ENCODE measurements at regions not wholly inside any gene's neighbourhood (a gene's known extent, or its start where the extent isn't known, plus 50 kb on each side); places are given as distances from the start of the nearest gene placed in this dataset.

DNA sequence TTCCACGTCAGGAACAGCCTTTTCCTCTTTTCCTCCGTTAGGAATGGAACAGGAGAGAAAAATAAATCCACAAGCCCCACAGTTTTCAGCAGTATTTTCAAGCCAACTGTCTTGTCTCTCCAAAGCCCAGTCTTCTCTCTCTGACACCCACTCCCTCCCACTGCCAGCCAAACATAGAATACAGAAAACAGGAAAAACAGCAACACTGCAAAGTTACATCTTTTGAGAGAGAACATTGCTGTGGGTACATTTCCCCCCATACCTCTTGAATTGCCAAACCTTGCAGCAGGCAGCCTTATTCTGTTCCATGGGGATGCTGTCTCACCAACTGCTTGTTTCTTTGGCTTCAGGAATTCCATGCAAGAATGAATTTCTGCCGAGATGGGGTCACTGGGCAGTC is 355.7 kb upstream of the UMPS start:
- Mint-ChIP-seq H3K4me3 (no peak overlapping the region), H3K27ac (no peak overlapping the region), H3K27me3 (peaks cover 14 to 31% of the 10 kb centered on the region in 2 donors), H3K36me3 (no peaks in the 10 kb centered on the region), H3K9me3 (peaks cover 0 to 2% of the 10 kb centered on the region in 2 donors), H3K4me1 (no peaks in the 10 kb centered on the region)
- DNase-seq (no peak), ATAC-seq (replicated peaks) (no peak)

DNA sequence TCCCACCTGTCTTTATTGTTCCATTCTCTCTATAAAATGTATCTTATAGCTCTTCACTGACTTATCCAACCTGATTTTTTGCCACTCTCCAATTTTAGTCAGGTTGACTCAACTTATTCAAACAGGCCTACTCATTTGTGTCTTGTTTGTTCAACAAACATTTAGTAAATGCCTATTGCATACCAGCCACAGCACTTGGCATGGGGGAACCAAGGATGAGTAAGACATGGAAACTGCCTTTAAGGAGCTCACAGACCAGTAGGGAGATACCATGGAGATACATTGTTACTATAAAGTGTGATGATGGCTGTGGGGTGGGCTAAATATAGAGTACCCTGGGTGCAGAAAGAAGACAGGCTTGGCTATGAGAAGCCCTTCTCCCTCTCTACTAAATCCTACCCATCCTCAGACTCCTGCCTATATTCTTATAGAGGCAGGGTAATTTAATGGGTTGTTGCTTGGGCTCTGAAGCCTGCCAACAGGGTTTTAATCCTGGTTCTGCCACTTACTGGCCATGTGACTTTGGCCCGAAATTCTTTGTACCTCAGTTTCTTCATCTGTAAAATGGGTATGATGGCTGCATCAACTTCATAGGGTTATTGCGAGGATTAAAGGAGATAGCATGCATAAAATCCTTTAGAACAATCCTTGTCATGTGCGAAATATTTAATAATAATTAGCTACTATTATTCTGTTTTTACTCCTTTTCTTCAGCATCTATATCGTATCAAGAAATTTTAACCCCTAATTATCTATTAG is 348.5 kb upstream of the UMPS start:
- no peak overlapping the region for H3K27ac Mint-ChIP-seq
- ATAC-seq (replicated peaks), result no peak
- no peak for DNase-seq
- H3K9me3 Mint-ChIP-seq, result peaks cover 0 to 2% of the 10 kb centered on the region in 2 donors
- no peaks in the 10 kb centered on the region for H3K4me1 Mint-ChIP-seq
- H3K4me3 Mint-ChIP-seq, result no peak overlapping the region
- H3K27me3 Mint-ChIP-seq, result peaks cover 15 to 33% of the 10 kb centered on the region in 2 donors
- H3K36me3 Mint-ChIP-seq, result no peaks in the 10 kb centered on the region

DNA sequence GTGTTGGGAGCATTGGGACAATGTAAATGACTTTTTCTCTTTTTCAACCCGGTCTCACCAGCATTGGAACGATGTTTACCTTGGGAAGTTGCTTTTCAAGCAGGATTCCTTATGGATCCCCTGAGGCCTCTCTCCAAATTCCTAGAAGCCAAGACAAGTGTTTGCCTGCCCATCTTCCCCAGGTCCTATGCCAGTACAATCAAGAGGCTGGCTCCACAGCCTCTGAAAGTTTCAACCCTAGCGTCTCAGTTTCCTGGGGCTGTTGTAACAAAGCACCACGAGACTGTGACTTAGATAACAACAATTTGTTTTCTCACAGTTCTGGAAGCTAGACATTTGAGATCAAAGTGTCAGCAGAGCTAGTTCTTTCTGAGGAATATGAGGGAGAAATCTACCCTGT is 347.2 kb upstream of the UMPS start:
- H3K27ac Mint-ChIP-seq, result no peak overlapping the region
- no peak overlapping the region for H3K4me3 Mint-ChIP-seq
- H3K27me3 Mint-ChIP-seq, result peaks cover 18 to 38% of the 10 kb centered on the region in 2 donors
- DNase-seq (no peak), ATAC-seq (replicated peaks) (no peak)
- no peaks in the 10 kb centered on the region for H3K4me1 Mint-ChIP-seq
- no peaks in the 10 kb centered on the region for H3K9me3 Mint-ChIP-seq
- no peaks in the 10 kb centered on the region for H3K36me3 Mint-ChIP-seq

DNA sequence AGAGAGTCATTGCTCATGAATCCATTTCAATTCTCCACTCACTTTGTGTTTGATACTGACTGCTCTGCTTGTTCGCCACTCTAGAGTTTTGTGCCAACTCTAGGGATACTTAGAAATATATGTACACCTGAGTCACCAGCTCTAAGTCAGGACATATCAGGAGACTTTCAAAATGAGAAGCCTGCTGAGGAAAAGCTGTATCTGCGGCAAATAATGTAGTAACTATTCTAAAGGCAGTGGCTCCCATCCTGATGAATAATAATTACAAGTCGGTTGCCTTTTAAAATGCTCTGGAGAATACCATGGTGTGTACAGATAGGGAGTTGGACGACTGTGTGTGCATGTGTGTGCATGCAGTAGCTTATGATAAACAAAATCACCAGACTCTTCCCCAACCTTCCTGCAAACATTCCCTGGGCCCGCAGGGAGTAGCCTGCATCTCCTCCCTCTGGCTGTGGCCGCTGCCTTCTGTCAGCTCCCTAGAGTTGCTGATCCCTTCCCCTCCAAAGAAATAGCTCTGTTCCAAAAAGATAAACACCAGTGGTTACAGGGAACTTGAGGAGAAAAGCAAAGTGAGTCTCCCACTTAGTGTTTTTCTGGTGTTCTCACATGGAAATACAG is 346.3 kb upstream of the UMPS start:
- H3K36me3 Mint-ChIP-seq, result no peaks in the 10 kb centered on the region
- no peaks in the 10 kb centered on the region for H3K4me1 Mint-ChIP-seq
- DNase-seq, result no peak
- H3K9me3 Mint-ChIP-seq, result no peaks in the 10 kb centered on the region
- H3K27me3 Mint-ChIP-seq, result peaks cover 14 to 41% of the 10 kb centered on the region in 2 donors
- no peak overlapping the region for H3K27ac Mint-ChIP-seq
- H3K4me3 Mint-ChIP-seq, result no peak overlapping the region
- no peak for ATAC-seq (replicated peaks)

DNA sequence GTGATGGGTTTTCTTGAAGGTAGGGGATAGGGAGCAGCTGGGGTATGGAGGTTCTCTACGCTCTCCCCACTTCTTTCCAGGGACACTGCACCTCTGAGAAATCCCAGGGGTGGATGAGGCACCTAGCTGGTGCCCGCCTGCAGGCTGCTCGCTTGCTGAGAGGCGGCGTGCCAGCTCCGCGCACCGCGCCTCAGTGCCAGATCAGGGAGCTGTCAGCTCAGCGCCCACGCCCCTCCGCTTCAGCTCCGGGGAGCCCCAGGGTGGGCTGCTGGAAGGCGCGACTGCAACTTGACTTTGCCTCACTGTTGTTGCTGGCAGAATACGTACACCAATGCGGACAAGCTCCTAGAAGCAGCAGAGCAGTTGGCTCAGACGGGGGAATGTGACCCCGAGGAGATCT is 345.7 kb upstream of the UMPS start:
- H3K27me3 Mint-ChIP-seq, result peaks cover 14 to 44% of the 10 kb centered on the region in 2 donors
- no peaks in the 10 kb centered on the region for H3K9me3 Mint-ChIP-seq
- H3K36me3 Mint-ChIP-seq, result no peaks in the 10 kb centered on the region
- DNase-seq (no peak), ATAC-seq (replicated peaks) (no peak)
- no peak overlapping the region for H3K4me3 Mint-ChIP-seq
- no peaks in the 10 kb centered on the region for H3K4me1 Mint-ChIP-seq
- no peak overlapping the region for H3K27ac Mint-ChIP-seq

DNA sequence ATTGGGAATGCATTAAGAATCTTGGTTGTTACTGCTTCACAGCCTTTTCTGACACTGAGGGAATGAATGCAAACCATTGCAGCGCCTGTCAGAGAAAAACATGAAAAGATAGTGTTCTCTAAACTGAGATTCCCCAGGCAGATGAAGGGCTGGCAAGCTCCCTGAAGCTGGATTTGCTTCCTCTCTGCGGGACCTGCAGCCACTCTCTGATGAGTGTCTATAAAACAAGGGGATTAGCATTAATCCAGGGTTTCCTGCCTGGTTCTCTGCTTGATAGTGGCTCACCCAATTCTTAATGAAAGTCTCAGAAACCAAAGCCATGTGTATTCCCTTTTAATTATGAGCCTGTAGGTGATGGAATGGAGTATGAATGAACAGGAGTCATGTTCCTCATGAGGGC is 344.3 kb upstream of the UMPS start:
- Mint-ChIP-seq H3K27me3 (peaks cover 16 to 50% of the 10 kb centered on the region in 2 donors), H3K9me3 (no peaks in the 10 kb centered on the region), H3K27ac (no peak overlapping the region), H3K36me3 (no peaks in the 10 kb centered on the region), H3K4me1 (no peaks in the 10 kb centered on the region), H3K4me3 (no peak overlapping the region)
- DNase-seq (no peak), ATAC-seq (replicated peaks) (no peak)

DNA sequence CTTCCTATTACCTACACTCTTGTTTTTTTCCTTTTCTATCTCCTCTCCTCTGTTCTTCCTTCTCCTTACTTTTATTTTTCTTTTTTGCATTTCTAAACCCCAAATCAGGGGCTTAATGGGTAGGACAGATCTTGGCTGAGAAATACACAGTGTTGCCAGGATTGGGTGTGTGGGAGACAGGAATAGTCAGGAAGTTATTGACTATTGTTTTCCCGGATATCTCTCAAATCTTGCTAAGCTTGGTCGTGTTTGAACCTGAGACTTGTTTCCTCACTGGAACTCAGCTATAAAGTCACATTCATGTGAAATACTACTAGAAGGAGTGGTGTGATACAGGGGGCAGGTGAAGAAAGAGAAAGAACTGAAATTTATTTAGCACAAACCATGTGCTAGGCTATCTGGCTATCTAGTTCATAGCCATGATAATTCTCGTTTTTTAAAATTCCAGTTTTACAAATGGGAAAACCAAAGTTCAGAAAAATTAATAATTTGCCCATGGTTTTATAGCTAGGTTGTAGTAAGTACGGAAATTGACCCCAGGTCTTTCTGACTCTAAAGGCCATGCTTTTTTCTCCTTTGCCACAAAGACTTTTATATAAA is 343.2 kb upstream of the UMPS start:
- ATAC-seq (replicated peaks), result no peak
- Mint-ChIP-seq H3K27me3 (peaks cover 17 to 54% of the 10 kb centered on the region in 2 donors), H3K4me1 (no peaks in the 10 kb centered on the region), H3K4me3 (no peak overlapping the region), H3K9me3 (no peaks in the 10 kb centered on the region), H3K27ac (no peak overlapping the region), H3K36me3 (no peaks in the 10 kb centered on the region)
- no peak for DNase-seq

DNA sequence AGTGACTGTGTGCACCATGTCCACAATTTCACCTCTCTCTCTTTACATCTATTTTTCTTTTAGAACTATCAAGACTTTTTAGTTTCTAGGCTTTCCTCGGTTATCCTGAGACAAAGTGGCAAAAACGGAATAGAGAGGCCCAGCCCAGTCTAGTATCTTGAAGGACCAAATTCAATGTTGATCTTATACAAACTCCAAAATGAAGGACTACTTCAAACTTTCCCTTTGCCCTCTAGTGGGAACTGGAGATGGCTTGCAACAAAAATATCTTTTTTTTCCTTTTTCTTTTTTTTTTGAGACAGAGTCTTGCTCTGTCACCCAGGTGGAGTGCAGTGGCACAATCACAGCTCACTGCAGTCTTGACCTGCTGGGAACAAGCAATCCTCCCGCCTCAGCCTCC is 338.5 kb upstream of the UMPS start:
- H3K27ac Mint-ChIP-seq, result no peak overlapping the region
- DNase-seq (no peak), ATAC-seq (replicated peaks) (no peak)
- peaks cover 11 to 35% of the 10 kb centered on the region in 2 donors for H3K27me3 Mint-ChIP-seq
- H3K9me3 Mint-ChIP-seq, result no peaks in the 10 kb centered on the region
- no peaks in the 10 kb centered on the region for H3K4me1 Mint-ChIP-seq
- no peak overlapping the region for H3K4me3 Mint-ChIP-seq
- H3K36me3 Mint-ChIP-seq, result no peaks in the 10 kb centered on the region

DNA sequence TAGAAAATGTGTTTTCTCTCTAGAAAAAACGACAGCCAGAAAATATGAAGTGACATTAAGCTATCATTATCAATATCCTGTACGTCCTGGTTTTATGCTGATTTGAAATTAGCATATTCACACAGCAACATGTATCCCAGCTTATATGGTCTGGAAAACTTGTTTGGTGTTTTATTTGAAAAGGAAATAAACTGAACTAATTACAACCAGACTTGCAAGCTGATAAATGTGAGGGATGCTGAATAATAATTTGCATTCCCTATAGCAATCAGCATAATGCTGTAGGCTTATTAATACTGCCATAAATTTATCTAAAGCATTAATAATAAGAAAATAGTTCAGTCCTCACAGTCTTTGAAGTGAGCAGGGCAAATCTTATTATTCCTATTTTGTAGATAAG is 336.9 kb upstream of the UMPS start:
- Mint-ChIP-seq H3K27ac (no peak overlapping the region), H3K9me3 (no peaks in the 10 kb centered on the region), H3K4me3 (no peak overlapping the region), H3K36me3 (no peaks in the 10 kb centered on the region), H3K27me3 (peaks cover 8 to 26% of the 10 kb centered on the region in 2 donors), H3K4me1 (no peaks in the 10 kb centered on the region)
- ATAC-seq (replicated peaks) (no peak), DNase-seq (no peak)

DNA sequence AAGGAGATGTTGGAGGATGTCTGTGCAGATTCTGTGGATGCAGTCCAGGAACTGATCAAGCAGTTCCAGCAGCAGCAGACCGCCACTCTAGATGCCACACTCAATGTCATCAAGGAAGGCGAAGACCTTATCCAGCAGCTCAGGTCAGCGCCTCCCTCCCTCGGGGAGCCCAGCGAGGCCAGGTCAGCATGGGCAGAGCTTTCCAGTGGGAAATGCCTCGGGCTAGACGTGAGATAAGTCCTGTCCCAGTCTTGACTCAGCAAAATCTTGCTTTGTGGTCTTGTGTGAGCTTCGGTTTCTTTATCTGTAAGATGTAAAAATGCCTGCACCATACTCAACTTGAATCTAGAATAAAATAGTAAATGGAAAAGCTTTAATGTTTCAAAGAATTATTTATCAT is 335.1 kb upstream of the UMPS start:
- no peak for DNase-seq
- Mint-ChIP-seq H3K36me3 (no peaks in the 10 kb centered on the region), H3K9me3 (no peaks in the 10 kb centered on the region), H3K27ac (no peak overlapping the region), H3K4me1 (no peaks in the 10 kb centered on the region), H3K27me3 (peaks cover 12 to 22% of the 10 kb centered on the region in 2 donors), H3K4me3 (no peak overlapping the region)
- no peak for ATAC-seq (replicated peaks)

DNA sequence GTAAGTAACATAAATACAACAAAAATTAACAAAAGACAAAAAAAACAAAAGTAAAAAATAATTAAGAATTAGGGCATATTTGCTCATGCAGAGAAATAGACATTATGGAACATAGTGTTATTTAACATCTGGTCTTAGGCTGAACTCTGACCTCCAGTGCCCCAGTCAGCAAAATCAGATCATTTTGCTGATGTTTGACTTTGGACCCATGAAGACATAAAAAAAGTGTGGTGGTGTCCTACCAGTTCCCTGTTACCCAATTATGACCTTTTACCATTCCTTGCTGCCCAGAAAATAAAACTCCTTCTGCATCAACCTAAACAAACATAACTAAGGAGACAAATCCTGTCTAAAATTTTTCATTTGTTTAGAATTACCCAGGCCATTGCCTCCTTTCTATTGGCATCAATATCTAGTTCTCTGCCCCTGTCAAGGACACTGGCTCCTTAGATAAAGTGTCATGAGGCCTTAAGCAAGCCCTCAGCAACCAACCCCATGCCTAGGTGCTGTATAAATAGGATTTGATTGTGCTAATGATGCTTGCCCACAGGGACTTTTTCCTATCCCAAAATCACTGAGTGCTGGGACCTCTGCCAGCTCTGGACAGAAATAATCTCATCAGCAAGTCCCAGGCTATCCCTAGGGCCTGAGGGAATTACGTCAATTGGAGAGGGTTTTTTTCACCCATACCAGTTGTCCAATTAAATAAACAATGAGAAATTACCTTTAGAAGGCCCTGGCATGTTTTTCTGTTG is 334.5 kb upstream of the UMPS start:
- DNase-seq (no peak), ATAC-seq (replicated peaks) (no peak)
- H3K27ac Mint-ChIP-seq, result no peak overlapping the region
- H3K4me3 Mint-ChIP-seq, result no peak overlapping the region
- peaks cover 10 to 18% of the 10 kb centered on the region in 2 donors for H3K27me3 Mint-ChIP-seq
- H3K36me3 Mint-ChIP-seq, result no peaks in the 10 kb centered on the region
- no peaks in the 10 kb centered on the region for H3K9me3 Mint-ChIP-seq
- no peaks in the 10 kb centered on the region for H3K4me1 Mint-ChIP-seq

DNA sequence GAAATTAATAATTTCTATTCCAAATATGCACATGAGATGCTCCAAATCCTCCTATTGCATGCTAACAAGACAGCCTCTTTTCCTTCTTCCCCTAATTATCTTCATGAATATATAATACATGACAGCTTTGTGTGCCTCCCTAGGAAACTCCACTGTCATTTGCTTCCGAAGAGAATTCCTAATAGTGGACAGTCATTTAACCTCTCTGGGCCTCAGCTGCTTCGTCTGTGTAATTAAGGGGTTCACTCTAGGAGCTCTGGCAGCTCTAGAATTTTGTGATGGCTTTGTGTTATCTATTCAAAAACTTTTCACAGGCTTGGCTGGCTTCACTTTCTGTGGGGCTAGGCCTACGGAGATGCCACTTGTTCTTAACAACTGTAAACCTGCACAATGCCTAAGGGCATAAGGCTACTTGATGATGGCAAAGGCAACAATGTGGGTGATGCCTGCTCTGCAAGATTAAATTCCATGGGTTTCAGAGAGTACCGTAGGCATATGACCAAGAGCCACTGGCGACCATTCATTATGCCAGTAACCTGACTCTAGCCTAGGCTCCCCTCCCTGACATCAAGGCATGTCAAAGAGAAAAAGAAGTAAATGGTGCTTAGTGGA is 333.8 kb upstream of the UMPS start:
- H3K27me3 Mint-ChIP-seq, result peaks cover 4 to 12% of the 10 kb centered on the region in 2 donors
- no peaks in the 10 kb centered on the region for H3K36me3 Mint-ChIP-seq
- H3K4me3 Mint-ChIP-seq, result no peak overlapping the region
- ATAC-seq (replicated peaks) (no peak), DNase-seq (no peak)
- no peaks in the 10 kb centered on the region for H3K9me3 Mint-ChIP-seq
- H3K27ac Mint-ChIP-seq, result no peak overlapping the region
- H3K4me1 Mint-ChIP-seq, result no peaks in the 10 kb centered on the region

DNA sequence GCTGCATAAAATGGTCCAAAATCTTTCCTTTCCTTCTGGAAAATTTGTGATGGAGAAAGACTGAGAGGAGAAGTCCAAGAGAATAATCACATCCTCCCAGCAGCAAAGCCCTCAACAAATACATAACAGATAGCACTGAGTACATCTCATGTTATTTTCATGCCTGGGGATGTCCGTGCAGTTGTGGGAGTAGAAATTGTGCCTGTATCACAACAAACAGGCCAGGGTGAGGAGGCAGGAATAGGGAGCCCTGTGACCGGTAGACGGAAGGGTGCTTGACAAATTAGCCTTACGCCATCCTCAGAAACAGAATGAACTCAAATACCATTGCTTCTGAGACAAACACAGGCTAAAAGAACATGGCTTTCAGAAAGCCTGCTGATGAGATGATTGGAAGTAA is 333.2 kb upstream of the UMPS start:
- Mint-ChIP-seq H3K4me1 (no peaks in the 10 kb centered on the region), H3K9me3 (no peaks in the 10 kb centered on the region), H3K36me3 (no peaks in the 10 kb centered on the region), H3K27ac (no peak overlapping the region), H3K27me3 (peaks cover 4 to 12% of the 10 kb centered on the region in 2 donors), H3K4me3 (no peak overlapping the region)
- DNase-seq (no peak), ATAC-seq (replicated peaks) (no peak)

DNA sequence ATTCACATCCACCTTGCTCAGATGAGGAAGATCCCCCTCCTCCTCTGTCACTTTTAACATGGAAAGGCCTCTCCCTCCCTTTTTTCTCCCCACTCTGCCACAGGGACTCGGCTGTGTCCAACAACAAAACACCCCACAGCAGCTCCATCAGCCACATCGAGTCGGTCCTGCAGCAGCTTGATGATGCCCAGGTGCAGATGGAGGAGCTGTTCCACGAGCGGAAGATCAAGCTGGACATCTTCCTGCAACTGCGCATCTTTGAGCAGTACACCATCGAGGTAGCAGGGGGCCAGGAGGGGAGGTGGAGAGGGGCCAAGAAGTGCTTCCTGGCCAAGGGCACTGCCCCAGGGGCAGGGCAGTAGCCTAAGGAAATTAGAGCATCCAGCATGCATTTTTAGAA is 331.7 kb upstream of the UMPS start:
- H3K4me1 Mint-ChIP-seq, result no peaks in the 10 kb centered on the region
- DNase-seq, result no peak

More for the DNA sequence above, 331.7 kb upstream of the UMPS start:
- ATAC-seq (replicated peaks), result no peak
- H3K27ac Mint-ChIP-seq, result no peak overlapping the region
- peaks cover 4 to 12% of the 10 kb centered on the region in 2 donors for H3K27me3 Mint-ChIP-seq
- H3K36me3 Mint-ChIP-seq, result no peaks in the 10 kb centered on the region
- no peak overlapping the region for H3K4me3 Mint-ChIP-seq
- H3K9me3 Mint-ChIP-seq, result no peaks in the 10 kb centered on the region
